ENCODE measurements at regions not wholly inside any gene's neighbourhood (a gene's known extent, or its start where the extent isn't known, plus 50 kb on each side); places are given as distances from the start of the nearest gene placed in this dataset.

DNA sequence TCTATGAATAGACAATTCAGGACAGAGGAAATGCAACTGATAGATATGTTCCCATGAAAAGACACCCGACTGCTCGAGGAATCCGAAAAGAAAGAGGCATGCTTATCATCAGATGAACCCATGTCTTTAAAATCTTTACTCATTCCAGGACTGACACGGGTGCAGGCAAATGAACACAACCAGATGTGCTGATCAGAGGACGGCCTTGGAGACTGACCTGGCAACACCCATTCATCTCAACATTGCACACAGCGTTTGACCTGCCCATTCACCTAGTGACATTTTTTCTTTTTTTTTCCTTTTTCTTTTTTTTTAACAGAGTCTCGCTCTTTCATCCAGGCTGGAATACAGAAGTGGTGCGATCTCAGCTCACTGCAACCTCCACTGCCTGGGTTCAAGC, 377.5 kb downstream of the EIPR1 start:
- H3K4me1 Mint-ChIP-seq = peaks cover 16% of the 10 kb centered on the region
- H3K27me3 Mint-ChIP-seq (ENCODE audit: low read depth, poor library complexity) = peaks cover 12% of the 10 kb centered on the region
- DNase-seq = no peak
- H3K27ac Mint-ChIP-seq = no peak overlapping the region
- H3K9me3 Mint-ChIP-seq = no peaks in the 10 kb centered on the region
- no peak overlapping the region for H3K4me3 Mint-ChIP-seq
- TF ChIP-seq CTCF (IDR thresholded peaks at IDR 0.05) = no peak
- H3K36me3 Mint-ChIP-seq (ENCODE audit: low read depth) = no peaks in the 10 kb centered on the region

GRCh38 chr2:2998971-2999370, 378.6 kb downstream of the EIPR1 start:
- Mint-ChIP-seq H3K27ac (no peak overlapping the region), H3K9me3 (no peaks in the 10 kb centered on the region), H3K36me3 (ENCODE audit: low read depth) (no peaks in the 10 kb centered on the region), H3K27me3 (ENCODE audit: low read depth, poor library complexity) (peaks cover 12% of the 10 kb centered on the region), H3K4me3 (no peak overlapping the region), H3K4me1 (peaks cover 16% of the 10 kb centered on the region)
- TF ChIP-seq CTCF (IDR thresholded peaks at IDR 0.05) = no peak
- DNase-seq = no peak

GRCh38 chr2:2993172-2993692, 384.4 kb downstream of the EIPR1 start:
- TF ChIP-seq CTCF (IDR thresholded peaks at IDR 0.05) = no peak
- peaks cover 11% of the 10 kb centered on the region for H3K4me1 Mint-ChIP-seq
- peaks cover 19% of the 10 kb centered on the region for H3K9me3 Mint-ChIP-seq
- no peak for DNase-seq
- H3K36me3 Mint-ChIP-seq (ENCODE audit: low read depth) = no peaks in the 10 kb centered on the region
- peaks cover 13% of the 10 kb centered on the region for H3K27me3 Mint-ChIP-seq (ENCODE audit: low read depth, poor library complexity)
- H3K4me3 Mint-ChIP-seq = no peak overlapping the region
- peak overlapping the region; percentile 1 for H3K27ac Mint-ChIP-seq

- Mint-ChIP-seq H3K27me3 (ENCODE audit: low read depth, poor library complexity) (peaks cover 15% of the 10 kb centered on the region), H3K36me3 (ENCODE audit: low read depth) (no peaks in the 10 kb centered on the region), H3K27ac (no peak overlapping the region), H3K4me1 (peaks cover 11% of the 10 kb centered on the region), H3K9me3 (peaks cover 25% of the 10 kb centered on the region), H3K4me3 (no peak overlapping the region)
- no peak for TF ChIP-seq CTCF (IDR thresholded peaks at IDR 0.05)
- DNase-seq = no peak
These were observed 385.0 kb downstream of the EIPR1 start for GRCh38 chr2:2992634-2993033.

- H3K27ac Mint-ChIP-seq = no peak overlapping the region
- DNase-seq = no peak
- no peak overlapping the region for H3K4me3 Mint-ChIP-seq
- H3K4me1 Mint-ChIP-seq = no peaks in the 10 kb centered on the region
- H3K36me3 Mint-ChIP-seq (ENCODE audit: low read depth) = no peaks in the 10 kb centered on the region
- peaks cover 25% of the 10 kb centered on the region for H3K9me3 Mint-ChIP-seq
- TF ChIP-seq CTCF (IDR thresholded peaks at IDR 0.05) = no peak
- peaks cover 18% of the 10 kb centered on the region for H3K27me3 Mint-ChIP-seq (ENCODE audit: low read depth, poor library complexity)
These were observed 392.6 kb downstream of the EIPR1 start for GRCh38 chr2:2985020-2985419.

GRCh38 chr2:2981000-2981399, 396.6 kb downstream of the EIPR1 start:
- no peak for DNase-seq
- H3K27ac Mint-ChIP-seq = no peak overlapping the region
- no peak for TF ChIP-seq CTCF (IDR thresholded peaks at IDR 0.05)
- peaks cover 8% of the 10 kb centered on the region for H3K27me3 Mint-ChIP-seq (ENCODE audit: low read depth, poor library complexity)
- H3K4me1 Mint-ChIP-seq = no peaks in the 10 kb centered on the region
- H3K36me3 Mint-ChIP-seq (ENCODE audit: low read depth) = no peaks in the 10 kb centered on the region
- peaks cover 12% of the 10 kb centered on the region for H3K9me3 Mint-ChIP-seq
- no peak overlapping the region for H3K4me3 Mint-ChIP-seq

All from nephron progenitor cell (in vitro differentiated cells).